RWPE1 (cell line): ENCODE measurements at regions not wholly inside any gene's neighbourhood (a gene's known extent, or its start where the extent isn't known, plus 50 kb on each side); places are given as distances from the start of the nearest gene placed in this dataset.
"Not testable (repeated sequence)": the region's sequence is repeated elsewhere in the genome, so short reads cannot be mapped to it uniquely, and the experiment has no call there.

ENCODE experiments used
- CTCF ChIA-PET: fragments of 350-600 bp; sonication (Branson Sonifier 250); formaldehyde crosslinking; extraction: SDS; loops from one replicate; lab custom pipeline; 2021; lab: Yijun Ruan, JAX
- POLR2A ChIA-PET: fragments of 400-600 bp; formaldehyde crosslinking; extraction: SDS; loops from one replicate; lab custom pipeline; 2020; ENCODE audit warnings: antibody characterized with exemption; ENCODE audit not compliant: low non-redundant PET; lab: Yijun Ruan, JAX
- DNase-seq: peaks from one replicate; pipeline ENCODE4 v3.0.0; 2012; ENCODE audit warnings: low spot score
- H3K27ac ChIP-seq: fragments of 450-650 bp; 2 replicates; pipeline ENCODE4 v1.5.1; 2017
- CTCF ChIP-seq: fragments of 450-650 bp; conservative IDR thresholded peaks from 2 replicates; pipeline ENCODE4 v1.5.1; 2017; ENCODE audit warnings: low read depth, mild to moderate bottlenecking

GRCh38 chr9:20237686-20238085 is 384.6 kb downstream of the MLLT3 start:
- POLR2A ChIA-PET = no interaction called here
- CTCF ChIA-PET = no interaction called here
- DNase-seq = no peak
- H3K27ac ChIP-seq = no peak overlapping the region
- no peak for TF ChIP-seq CTCF

- POLR2A ChIA-PET = no interaction called here
- DNase-seq = peak; percentile 93
- TF ChIP-seq CTCF = no peak
- H3K27ac ChIP-seq = peak overlapping the region; percentile 60; the same call in 1 of the 2 replicates
- CTCF ChIA-PET = no interaction called here
Observed at GRCh38 chr9:20236676-20237075, 385.6 kb downstream of the MLLT3 start.

- POLR2A ChIA-PET, CTCF ChIA-PET, DNase-seq: not testable (repeated sequence)
- H3K27ac ChIP-seq = peak overlapping the region; percentile 34
Observed at GRCh38 chr9:20235206-20235605, 387.1 kb downstream of the MLLT3 start.

- TF ChIP-seq CTCF = no peak
- POLR2A ChIA-PET = interaction anchor here (0.7 kb wide), 1 partner anchor 337 kb away, joined by 3 read pairs; no protein-coding TSS in a partner anchor
- CTCF ChIA-PET = no interaction called here
- H3K27ac ChIP-seq = no peak overlapping the region
- DNase-seq = no peak
Observed at GRCh38 chr9:20228096-20228495, 394.2 kb downstream of the MLLT3 start.

- no peak for TF ChIP-seq CTCF
- CTCF ChIA-PET = no interaction called here
- DNase-seq = no peak
- POLR2A ChIA-PET = no interaction called here
- H3K27ac ChIP-seq = no peak overlapping the region
Observed at GRCh38 chr9:20227166-20227874, 395.0 kb downstream of the MLLT3 start.

GRCh38 chr9:20226345-20226744 is 396.0 kb downstream of the MLLT3 start:
- H3K27ac ChIP-seq = no peak overlapping the region
- no peak for DNase-seq
- POLR2A ChIA-PET = no interaction called here
- no peak for TF ChIP-seq CTCF
- CTCF ChIA-PET = interaction anchor here (0.6 kb wide), 1 partner anchor 352 kb away, joined by 3 read pairs; no protein-coding TSS in a partner anchor

- DNase-seq = no peak
- H3K27ac ChIP-seq = no peak overlapping the region
- CTCF ChIA-PET = interaction anchor here (0.6 kb wide), 1 partner anchor 351 kb away, joined by 3 read pairs; no protein-coding TSS in a partner anchor
- POLR2A ChIA-PET = no interaction called here
- no peak for TF ChIP-seq CTCF
Observed at GRCh38 chr9:20225826-20226225, 396.5 kb downstream of the MLLT3 start.
